ENCODE measurements at regions not wholly inside any gene's neighbourhood (a gene's known extent, or its start where the extent isn't known, plus 50 kb on each side); places are given as distances from the start of the nearest gene placed in this dataset.

- no peak for TF ChIP-seq CTCF (conservative IDR thresholded peaks at IDR 0.05)
- TF ChIP-seq ZFX (IDR thresholded peaks at IDR 0.05), result no peak
Measured at GRCh38 chr12:107485731-107486130, 199.9 kb upstream of the PWP1 start.
